PC-9 (cell line): ENCODE measurements at regions not wholly inside any gene's neighbourhood (a gene's known extent, or its start where the extent isn't known, plus 50 kb on each side); places are given as distances from the start of the nearest gene placed in this dataset.

Experiments used
- EZH2 ChIP-seq: fragments of 200-600 bp; sonication (generic); IDR thresholded peaks from 2 replicates; pipeline ENCODE4 v1.8.0; 2017; ENCODE audit warnings: antibody characterized with exemption, low read depth
- TF ChIP-seq, protein P1 (sequence below): fragments of 200-600 bp; sonication (generic); conservative IDR thresholded peaks from 2 replicates; pipeline ENCODE4 v1.6.1; 2017; ENCODE audit warnings: mixed run types, antibody characterized with exemption, mild to moderate bottlenecking, moderate library complexity

DNA sequence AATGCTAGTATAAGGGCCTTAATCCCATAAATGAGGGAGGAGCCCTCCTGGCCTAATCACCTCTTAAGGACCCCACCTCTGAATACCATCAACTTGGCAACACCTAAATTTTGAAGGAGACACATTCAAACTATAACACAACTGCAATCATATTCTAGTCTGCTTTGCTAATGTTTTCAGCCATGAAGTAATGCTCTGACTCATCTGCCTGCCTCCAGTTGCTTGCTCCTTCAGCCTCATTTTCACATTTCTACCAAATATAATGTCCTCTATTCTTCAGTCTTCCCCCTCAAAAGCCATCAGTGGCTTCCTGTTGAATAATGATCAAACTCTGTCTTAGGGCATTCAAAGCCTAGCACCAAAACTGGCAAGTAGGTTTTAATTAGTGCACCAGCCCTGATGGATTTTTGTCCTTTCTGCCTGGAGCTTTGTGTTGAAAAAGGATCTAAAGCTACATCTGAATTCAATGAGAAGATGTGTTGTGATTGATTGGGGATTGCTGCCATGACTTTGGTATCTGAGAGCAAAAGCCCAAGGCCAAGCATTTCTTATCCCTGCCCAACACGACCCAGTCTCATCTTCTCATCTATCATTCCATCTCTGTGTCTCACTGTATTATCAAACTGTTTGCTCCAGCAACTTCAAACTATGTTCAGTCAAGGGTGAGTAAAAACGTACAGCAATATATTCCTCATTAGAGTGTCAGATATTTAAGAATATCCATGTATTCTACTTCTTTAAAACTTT lies 140.8 kb upstream of the ELAC2 start:
- TF ChIP-seq, protein P1, sequence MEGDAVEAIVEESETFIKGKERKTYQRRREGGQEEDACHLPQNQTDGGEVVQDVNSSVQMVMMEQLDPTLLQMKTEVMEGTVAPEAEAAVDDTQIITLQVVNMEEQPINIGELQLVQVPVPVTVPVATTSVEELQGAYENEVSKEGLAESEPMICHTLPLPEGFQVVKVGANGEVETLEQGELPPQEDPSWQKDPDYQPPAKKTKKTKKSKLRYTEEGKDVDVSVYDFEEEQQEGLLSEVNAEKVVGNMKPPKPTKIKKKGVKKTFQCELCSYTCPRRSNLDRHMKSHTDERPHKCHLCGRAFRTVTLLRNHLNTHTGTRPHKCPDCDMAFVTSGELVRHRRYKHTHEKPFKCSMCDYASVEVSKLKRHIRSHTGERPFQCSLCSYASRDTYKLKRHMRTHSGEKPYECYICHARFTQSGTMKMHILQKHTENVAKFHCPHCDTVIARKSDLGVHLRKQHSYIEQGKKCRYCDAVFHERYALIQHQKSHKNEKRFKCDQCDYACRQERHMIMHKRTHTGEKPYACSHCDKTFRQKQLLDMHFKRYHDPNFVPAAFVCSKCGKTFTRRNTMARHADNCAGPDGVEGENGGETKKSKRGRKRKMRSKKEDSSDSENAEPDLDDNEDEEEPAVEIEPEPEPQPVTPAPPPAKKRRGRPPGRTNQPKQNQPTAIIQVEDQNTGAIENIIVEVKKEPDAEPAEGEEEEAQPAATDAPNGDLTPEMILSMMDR: no peak
- no peak for TF ChIP-seq EZH2
